ENCODE measurements at regions not wholly inside any gene's neighbourhood (a gene's known extent, or its start where the extent isn't known, plus 50 kb on each side); places are given as distances from the start of the nearest gene placed in this dataset.

GRCh38 chr17:6218333-6218732 is 148.2 kb downstream of the WSCD1 start:
- H4K20me1 ChIP-seq (ENCODE audit: insufficient read depth, low read length): no peaks in the 10 kb centered on the region
- no peaks in the 10 kb centered on the region for H3K79me2 ChIP-seq (ENCODE audit: insufficient read depth, low read length)
- no peak overlapping the region for H3K9ac ChIP-seq (ENCODE audit: low read length)
- Mint-ChIP-seq H3K27me3 (ENCODE audit: low read depth, unreplicated experiment) (peaks cover 43% of the 10 kb centered on the region), H3K4me3 (ENCODE audit: unreplicated experiment) (no peak overlapping the region), H3K36me3 (ENCODE audit: low read depth, unreplicated experiment) (no peaks in the 10 kb centered on the region), H3K9me3 (ENCODE audit: unreplicated experiment) (peaks cover 4% of the 10 kb centered on the region), H3K27ac (ENCODE audit: unreplicated experiment) (no peak overlapping the region), H3K4me1 (ENCODE audit: low read depth, unreplicated experiment) (no peaks in the 10 kb centered on the region)
- DNase-seq (ENCODE audit: low read depth) (no peak), FAIRE-seq (no peak)
- H3K4me3 ChIP-seq (ENCODE audit: insufficient read depth, low read depth, low read length): no peak overlapping the region
- no peaks in the 10 kb centered on the region for H3K36me3 ChIP-seq (ENCODE audit: insufficient read depth, low read length)
- no peak overlapping the region for H3K27ac ChIP-seq (ENCODE audit: low read depth, low read length)
- peaks cover under 1% of the 10 kb centered on the region for H3K4me1 ChIP-seq (ENCODE audit: insufficient read depth, low read length)
- H3K4me2 ChIP-seq (ENCODE audit: low read length): no peak overlapping the region
- H3K27me3 ChIP-seq (ENCODE audit: insufficient read depth, low read length): peaks cover 24% of the 10 kb centered on the region
- H3K9me3 ChIP-seq (ENCODE audit: insufficient read depth, low read depth, low read length): peaks cover 4% of the 10 kb centered on the region
- TF ChIP-seq, protein P1, sequence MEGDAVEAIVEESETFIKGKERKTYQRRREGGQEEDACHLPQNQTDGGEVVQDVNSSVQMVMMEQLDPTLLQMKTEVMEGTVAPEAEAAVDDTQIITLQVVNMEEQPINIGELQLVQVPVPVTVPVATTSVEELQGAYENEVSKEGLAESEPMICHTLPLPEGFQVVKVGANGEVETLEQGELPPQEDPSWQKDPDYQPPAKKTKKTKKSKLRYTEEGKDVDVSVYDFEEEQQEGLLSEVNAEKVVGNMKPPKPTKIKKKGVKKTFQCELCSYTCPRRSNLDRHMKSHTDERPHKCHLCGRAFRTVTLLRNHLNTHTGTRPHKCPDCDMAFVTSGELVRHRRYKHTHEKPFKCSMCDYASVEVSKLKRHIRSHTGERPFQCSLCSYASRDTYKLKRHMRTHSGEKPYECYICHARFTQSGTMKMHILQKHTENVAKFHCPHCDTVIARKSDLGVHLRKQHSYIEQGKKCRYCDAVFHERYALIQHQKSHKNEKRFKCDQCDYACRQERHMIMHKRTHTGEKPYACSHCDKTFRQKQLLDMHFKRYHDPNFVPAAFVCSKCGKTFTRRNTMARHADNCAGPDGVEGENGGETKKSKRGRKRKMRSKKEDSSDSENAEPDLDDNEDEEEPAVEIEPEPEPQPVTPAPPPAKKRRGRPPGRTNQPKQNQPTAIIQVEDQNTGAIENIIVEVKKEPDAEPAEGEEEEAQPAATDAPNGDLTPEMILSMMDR (IDR thresholded peaks at IDR 0.05; ENCODE audit: insufficient read depth, low read depth, low read length): no peak
- no peak for TF ChIP-seq EZH2 (IDR thresholded peaks at IDR 0.05; ENCODE audit: insufficient read depth, low read length)
- H2AFZ ChIP-seq (ENCODE audit: low read depth, low read length): no peak overlapping the region

DNA sequence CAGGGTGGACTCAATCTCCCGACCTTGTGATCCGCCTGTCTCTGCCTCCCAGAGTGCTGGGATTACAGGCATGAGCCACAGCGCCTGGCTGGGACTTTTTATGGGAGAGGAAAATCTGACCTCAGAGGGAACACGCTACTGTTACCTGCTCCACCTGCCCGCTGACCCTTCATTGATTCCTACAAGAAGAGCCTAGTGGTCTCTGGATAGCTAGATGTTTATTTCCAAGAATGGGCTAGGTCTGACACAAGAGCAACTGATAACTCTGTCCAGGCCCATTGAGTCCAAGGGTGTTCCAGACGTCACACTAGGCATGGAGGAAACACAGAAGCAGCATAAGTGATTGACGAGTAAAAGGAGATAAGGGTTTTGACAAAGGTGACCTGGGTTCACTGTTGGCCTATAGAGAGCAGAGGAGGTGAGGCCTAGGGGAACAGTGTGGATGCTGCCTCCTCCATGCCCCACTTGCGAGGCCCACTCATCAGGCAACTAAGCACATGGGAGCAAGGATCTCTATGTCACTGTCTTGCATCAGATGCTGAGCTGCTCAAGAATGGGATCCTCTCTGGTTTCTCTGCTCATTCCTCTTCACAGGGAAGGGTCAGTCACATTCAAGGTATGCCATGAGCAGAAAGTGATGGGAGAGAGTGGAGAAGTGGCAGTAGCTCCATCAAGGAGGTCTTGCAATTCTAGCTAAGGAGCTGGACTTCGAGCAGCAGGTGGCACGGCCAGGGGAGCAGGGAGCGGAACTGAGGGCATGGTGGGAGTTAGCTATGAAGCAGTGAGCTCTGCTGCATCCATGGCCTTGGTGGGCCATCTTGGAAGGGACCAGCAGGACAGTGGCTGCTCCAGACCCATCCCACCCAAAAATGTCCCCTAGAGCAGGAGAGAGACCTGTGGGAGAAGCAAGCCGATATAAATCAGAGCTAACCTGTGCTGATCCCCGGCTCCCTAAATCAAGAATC is 145.2 kb downstream of the WSCD1 start:
- Histone ChIP-seq H3K9me3 (ENCODE audit: insufficient read depth, low read depth, low read length) (peaks cover 4% of the 10 kb centered on the region), H3K27ac (ENCODE audit: low read depth, low read length) (no peak overlapping the region), H4K20me1 (ENCODE audit: insufficient read depth, low read length) (no peaks in the 10 kb centered on the region), H3K36me3 (ENCODE audit: insufficient read depth, low read length) (no peaks in the 10 kb centered on the region), H3K9ac (ENCODE audit: low read length) (no peak overlapping the region), H3K27me3 (ENCODE audit: insufficient read depth, low read length) (peaks cover 27% of the 10 kb centered on the region), H3K4me2 (ENCODE audit: low read length) (no peak overlapping the region), H3K4me3 (ENCODE audit: insufficient read depth, low read depth, low read length) (no peak overlapping the region), H3K4me1 (ENCODE audit: insufficient read depth, low read length) (no peaks in the 10 kb centered on the region), H3K79me2 (ENCODE audit: insufficient read depth, low read length) (no peaks in the 10 kb centered on the region), H2AFZ (ENCODE audit: low read depth, low read length) (no peak overlapping the region)
- Mint-ChIP-seq H3K27ac (ENCODE audit: unreplicated experiment) (no peak overlapping the region), H3K4me3 (ENCODE audit: unreplicated experiment) (no peak overlapping the region), H3K36me3 (ENCODE audit: low read depth, unreplicated experiment) (no peaks in the 10 kb centered on the region), H3K9me3 (ENCODE audit: unreplicated experiment) (peaks cover 1% of the 10 kb centered on the region), H3K4me1 (ENCODE audit: low read depth, unreplicated experiment) (no peaks in the 10 kb centered on the region), H3K27me3 (ENCODE audit: low read depth, unreplicated experiment) (peaks cover 69% of the 10 kb centered on the region)
- DNase-seq (ENCODE audit: low read depth): no peak
- FAIRE-seq: no peak
- TF ChIP-seq, protein P1 (IDR thresholded peaks at IDR 0.05; ENCODE audit: insufficient read depth, low read depth, low read length): no peak
- TF ChIP-seq EZH2 (IDR thresholded peaks at IDR 0.05; ENCODE audit: insufficient read depth, low read length): no peak

DNA sequence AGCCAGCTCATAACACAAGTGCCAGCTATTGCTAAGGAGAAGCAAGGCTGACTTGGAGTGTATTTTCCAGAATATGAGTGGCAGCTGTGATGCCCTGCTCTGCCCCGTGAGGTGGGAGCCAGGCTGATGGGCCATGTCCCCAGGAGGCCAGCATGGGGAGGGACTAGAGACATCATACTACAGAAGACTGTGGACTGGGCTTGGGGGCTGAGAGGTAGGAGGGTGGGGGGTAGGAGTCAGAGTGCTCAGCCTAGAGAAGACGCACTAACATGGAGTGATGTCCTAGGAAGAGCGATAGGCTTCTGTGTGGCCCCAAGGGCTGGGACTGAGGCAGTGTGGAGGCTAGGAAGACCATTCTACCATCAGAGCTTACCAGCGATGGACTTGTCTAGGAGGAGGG is 143.7 kb downstream of the WSCD1 start:
- H3K36me3 Mint-ChIP-seq (ENCODE audit: low read depth, unreplicated experiment): no peaks in the 10 kb centered on the region
- H3K4me3 Mint-ChIP-seq (ENCODE audit: unreplicated experiment): no peak overlapping the region
- Histone ChIP-seq H2AFZ (ENCODE audit: low read depth, low read length) (no peak overlapping the region), H3K4me2 (ENCODE audit: low read length) (no peak overlapping the region), H3K9ac (ENCODE audit: low read length) (no peak overlapping the region), H3K9me3 (ENCODE audit: insufficient read depth, low read depth, low read length) (peaks cover 4% of the 10 kb centered on the region), H3K4me1 (ENCODE audit: insufficient read depth, low read length) (no peaks in the 10 kb centered on the region), H4K20me1 (ENCODE audit: insufficient read depth, low read length) (no peaks in the 10 kb centered on the region), H3K4me3 (ENCODE audit: insufficient read depth, low read depth, low read length) (no peak overlapping the region), H3K27ac (ENCODE audit: low read depth, low read length) (no peak overlapping the region), H3K27me3 (ENCODE audit: insufficient read depth, low read length) (peaks cover 27% of the 10 kb centered on the region), H3K36me3 (ENCODE audit: insufficient read depth, low read length) (no peaks in the 10 kb centered on the region), H3K79me2 (ENCODE audit: insufficient read depth, low read length) (no peaks in the 10 kb centered on the region)
- no peak for DNase-seq (ENCODE audit: low read depth)
- TF ChIP-seq, protein P1 (IDR thresholded peaks at IDR 0.05; ENCODE audit: insufficient read depth, low read depth, low read length): no peak
- TF ChIP-seq EZH2 (IDR thresholded peaks at IDR 0.05; ENCODE audit: insufficient read depth, low read length): no peak
- H3K27me3 Mint-ChIP-seq (ENCODE audit: low read depth, unreplicated experiment): peaks cover 80% of the 10 kb centered on the region
- FAIRE-seq: no peak
- peaks cover 1% of the 10 kb centered on the region for H3K9me3 Mint-ChIP-seq (ENCODE audit: unreplicated experiment)
- no peaks in the 10 kb centered on the region for H3K4me1 Mint-ChIP-seq (ENCODE audit: low read depth, unreplicated experiment)
- no peak overlapping the region for H3K27ac Mint-ChIP-seq (ENCODE audit: unreplicated experiment)
